Mesendoderm (in vitro differentiated cells): ENCODE measurements at regions not wholly inside any gene's neighbourhood (a gene's known extent, or its start where the extent isn't known, plus 50 kb on each side); places are given as distances from the start of the nearest gene placed in this dataset.

Experiments used
- DNase-seq: peaks from one replicate; pipeline ENCODE4 v3.0.0; 2013
- H2AK5ac ChIP-seq: 2 replicates; pipeline ENCODE4 v1.6.1; 2013; ENCODE audit warnings: low read length, inconsistent platforms
- H2BK120ac ChIP-seq: 2 replicates; pipeline ENCODE4 v1.6.1; 2013; ENCODE audit warnings: low read depth, mild to moderate bottlenecking, low read length, moderate library complexity, mixed read lengths
- H2BK15ac ChIP-seq: replicated peaks from 2 replicates; pipeline ENCODE4 v1.6.1; 2013; ENCODE audit warnings: low read depth, mild to moderate bottlenecking, moderate library complexity
- H2BK5ac ChIP-seq: 2 replicates; pipeline ENCODE4 v1.6.1; 2013; ENCODE audit warnings: low read length, inconsistent platforms
- H3K18ac ChIP-seq: 2 replicates; pipeline ENCODE4 v1.6.1; 2013; ENCODE audit warnings: mild to moderate bottlenecking, low read length, mixed read lengths
- H3K23ac ChIP-seq: one replicate; pipeline ENCODE4 v1.6.1; 2013; ENCODE audit warnings: low read length
- H3K27ac ChIP-seq: 2 replicates; pipeline ENCODE4 v1.5.1; 2013; ENCODE audit warnings: low read depth, mild to moderate bottlenecking, inconsistent platforms, low read length, moderate library complexity
- H3K27me3 ChIP-seq: 2 replicates; pipeline ENCODE4 v1.6.1; 2013; ENCODE audit warnings: low read length, control low read depth, mild to moderate bottlenecking, inconsistent platforms; ENCODE audit not compliant: insufficient read depth, poor library complexity
- H3K36me3 ChIP-seq: 2 replicates; pipeline ENCODE4 v1.6.1; 2013; ENCODE audit warnings: low read length, inconsistent platforms; ENCODE audit not compliant: control insufficient read depth, insufficient read depth
- H3K4ac ChIP-seq: one replicate; pipeline ENCODE4 v1.6.1; 2013; ENCODE audit warnings: low read depth, mild to moderate bottlenecking, low read length, moderate library complexity
- H3K4me1 ChIP-seq: 2 replicates; pipeline ENCODE4 v1.6.1; 2013; ENCODE audit warnings: low read depth, low read length, inconsistent platforms; ENCODE audit not compliant: control insufficient read depth
- H3K4me2 ChIP-seq: 2 replicates; pipeline ENCODE4 v1.6.1; 2013; ENCODE audit warnings: low read length
- H3K4me3 ChIP-seq: 2 replicates; pipeline ENCODE4 v1.5.1; 2013; ENCODE audit warnings: mild to moderate bottlenecking, low read length
- H3K56ac ChIP-seq: one replicate; pipeline ENCODE4 v1.6.1; 2013; ENCODE audit warnings: low read length
- H3K79me1 ChIP-seq: 2 replicates; pipeline ENCODE4 v1.6.1; 2013; ENCODE audit warnings: low read length, inconsistent platforms
- H3K79me2 ChIP-seq: 2 replicates; pipeline ENCODE4 v1.6.1; 2013; ENCODE audit warnings: mild to moderate bottlenecking, low read length; ENCODE audit not compliant: control insufficient read depth, insufficient read depth
- H3K9ac ChIP-seq: 2 replicates; pipeline ENCODE4 v1.6.1; 2013; ENCODE audit warnings: low read length, inconsistent platforms
- H4K5ac ChIP-seq: one replicate; pipeline ENCODE4 v1.6.1; 2013; ENCODE audit warnings: low read length
- H4K8ac ChIP-seq: one replicate; pipeline ENCODE4 v1.6.1; 2013; ENCODE audit warnings: low read depth, mild to moderate bottlenecking, control low read depth, low read length, moderate library complexity
- WGBS: extraction: QIAGEN DNeasy Blood & Tissue Kit; methylation state at CpG from one replicate; pipeline ENCODE4 v1.1.7; 2013; ENCODE audit warnings: low lambda C conversion rate, missing lambda C conversion rate; ENCODE audit not compliant: insufficient coverage; ENCODE audit errors: extremely low coverage; 5-methylcytosine and 5-hydroxymethylcytosine counted together

DNA sequence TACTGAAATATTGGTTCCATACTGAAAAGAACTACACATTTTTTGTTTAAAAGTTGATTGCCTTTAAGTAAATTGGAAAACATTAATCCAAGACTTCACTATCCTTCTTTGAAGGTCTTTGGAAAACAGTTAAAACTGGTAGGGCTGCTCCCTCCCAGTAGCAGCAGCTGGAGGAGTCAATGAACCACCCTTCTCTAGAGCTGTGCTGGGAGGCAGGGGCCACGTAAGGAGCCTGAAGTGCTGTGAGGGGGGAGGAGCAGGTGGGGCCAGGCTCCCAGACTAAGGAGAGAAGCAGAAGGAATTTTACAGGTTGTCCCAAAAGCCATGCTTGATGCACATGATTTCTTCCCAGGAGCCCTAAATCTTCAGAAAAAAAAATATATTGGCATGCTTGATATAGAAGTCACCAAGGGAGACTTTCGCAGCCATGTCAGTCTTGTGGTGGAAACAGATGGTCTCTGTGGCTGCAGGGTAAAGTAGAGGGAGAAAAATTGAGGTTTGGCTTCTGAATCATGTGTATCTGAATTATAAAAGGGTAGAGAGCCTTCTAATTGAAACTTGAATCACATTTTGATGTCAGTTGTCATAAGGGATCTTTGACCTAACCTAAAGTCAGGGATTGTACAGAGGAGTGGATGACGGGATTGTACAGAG, 673.2 kb upstream of the FRG1 start:
- H4K5ac ChIP-seq = no peak overlapping the region
- WGBS = no CpG with 5 or more reads among the region's 3 CpGs

DNA sequence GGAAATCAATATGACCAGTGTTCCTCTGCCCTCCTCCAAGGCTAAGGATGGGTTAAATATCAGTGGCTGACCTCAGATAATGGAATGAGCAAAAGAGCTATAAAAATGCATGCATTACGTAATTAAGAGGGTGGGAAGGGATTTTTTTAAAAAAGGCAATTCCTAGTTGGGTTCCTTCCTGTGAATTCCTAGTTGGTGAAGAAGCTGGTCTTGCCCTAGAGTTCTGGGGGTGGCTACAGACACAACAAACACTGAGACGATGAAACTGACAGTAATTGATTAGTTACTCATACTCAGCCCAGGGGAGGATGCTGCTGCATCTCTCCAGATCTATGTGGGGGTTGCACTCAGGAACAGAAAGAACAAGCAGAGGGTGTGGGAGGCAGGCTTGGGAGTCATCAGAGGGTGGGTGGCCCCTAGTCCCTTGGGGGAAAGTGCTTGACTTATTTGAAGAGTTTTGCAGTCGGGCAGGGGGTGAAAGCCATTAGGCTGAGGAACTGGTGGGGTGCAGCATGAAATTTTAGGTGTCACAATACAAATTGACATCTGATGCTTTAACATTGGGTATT, 662.0 kb upstream of the FRG1 start:
- Histone ChIP-seq H3K4me3 (no peak overlapping the region), H2AK5ac (no peak overlapping the region), H4K5ac (no peak overlapping the region), H4K8ac (no peak overlapping the region), H3K9ac (no peak overlapping the region), H3K36me3 (no peaks in the 10 kb centered on the region), H3K27me3 (no peaks in the 10 kb centered on the region), H3K79me2 (no peaks in the 10 kb centered on the region), H3K79me1 (no peaks in the 10 kb centered on the region), H2BK5ac (no peak overlapping the region), H3K56ac (no peak overlapping the region), H3K27ac (no peak overlapping the region), H3K18ac (no peak overlapping the region), H2BK15ac (no peak overlapping the region), H3K4me2 (no peak overlapping the region), H3K4me1 (no peaks in the 10 kb centered on the region), H2BK120ac (no peak overlapping the region), H3K23ac (no peak overlapping the region), H3K4ac (no peak overlapping the region)
- WGBS = no CpG with 5 or more reads among the region's 3 CpGs
- peak; percentile 21 for DNase-seq

More for the DNA sequence above, 673.2 kb upstream of the FRG1 start:
- no peak overlapping the region for H2BK120ac ChIP-seq
- H3K4me3 ChIP-seq = no peak overlapping the region
- DNase-seq = no peak
- H3K18ac ChIP-seq = no peak overlapping the region
- H3K4me1 ChIP-seq = no peaks in the 10 kb centered on the region
- no peak overlapping the region for H2BK15ac ChIP-seq
- H4K8ac ChIP-seq = no peak overlapping the region
- H2AK5ac ChIP-seq = no peak overlapping the region
- H3K79me1 ChIP-seq = no peaks in the 10 kb centered on the region
- no peak overlapping the region for H3K4ac ChIP-seq
- H3K56ac ChIP-seq = no peak overlapping the region
- no peak overlapping the region for H3K9ac ChIP-seq
- no peak overlapping the region for H3K27ac ChIP-seq
- H3K27me3 ChIP-seq = no peaks in the 10 kb centered on the region
- no peak overlapping the region for H3K23ac ChIP-seq
- H2BK5ac ChIP-seq = no peak overlapping the region
- no peaks in the 10 kb centered on the region for H3K79me2 ChIP-seq
- H3K36me3 ChIP-seq = no peaks in the 10 kb centered on the region
- H3K4me2 ChIP-seq = no peak overlapping the region

DNA sequence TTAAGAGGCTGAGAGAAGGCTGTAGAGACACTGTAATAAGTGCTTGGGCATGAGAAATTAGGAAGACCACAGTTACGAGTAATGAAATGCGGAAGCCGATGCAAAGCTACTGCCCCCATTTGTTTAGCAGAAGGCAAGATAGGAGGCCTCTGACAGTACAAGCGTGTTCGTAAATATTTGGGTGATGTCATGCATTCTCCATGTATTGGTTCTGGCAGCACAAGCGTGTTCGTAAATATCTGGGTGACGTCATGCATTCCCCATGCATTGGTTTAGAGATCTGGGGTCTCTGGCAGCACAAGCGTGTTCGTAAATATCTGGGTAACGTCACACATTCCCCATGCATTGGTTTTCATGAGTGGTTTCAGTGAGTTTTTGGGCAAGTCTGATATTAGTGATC, 661.5 kb upstream of the FRG1 start:
- H2AK5ac ChIP-seq = no peak overlapping the region
- no peaks in the 10 kb centered on the region for H3K27me3 ChIP-seq
- H2BK5ac ChIP-seq = no peak overlapping the region
- no peak overlapping the region for H2BK15ac ChIP-seq
- H3K4me3 ChIP-seq = no peak overlapping the region
- no peak overlapping the region for H4K8ac ChIP-seq
- H3K4ac ChIP-seq = no peak overlapping the region
- no peak overlapping the region for H3K18ac ChIP-seq
- peak; percentile 21 for DNase-seq
- no peak overlapping the region for H3K9ac ChIP-seq
- no CpG with 5 or more reads among the region's 11 CpGs for WGBS
- H4K5ac ChIP-seq = no peak overlapping the region
- H3K23ac ChIP-seq = no peak overlapping the region
- H3K36me3 ChIP-seq = no peaks in the 10 kb centered on the region
- no peaks in the 10 kb centered on the region for H3K79me2 ChIP-seq
- H3K4me2 ChIP-seq = no peak overlapping the region
- H3K27ac ChIP-seq = no peak overlapping the region
- H2BK120ac ChIP-seq = no peak overlapping the region
- H3K79me1 ChIP-seq = no peaks in the 10 kb centered on the region
- H3K4me1 ChIP-seq = no peaks in the 10 kb centered on the region
- no peak overlapping the region for H3K56ac ChIP-seq

DNA sequence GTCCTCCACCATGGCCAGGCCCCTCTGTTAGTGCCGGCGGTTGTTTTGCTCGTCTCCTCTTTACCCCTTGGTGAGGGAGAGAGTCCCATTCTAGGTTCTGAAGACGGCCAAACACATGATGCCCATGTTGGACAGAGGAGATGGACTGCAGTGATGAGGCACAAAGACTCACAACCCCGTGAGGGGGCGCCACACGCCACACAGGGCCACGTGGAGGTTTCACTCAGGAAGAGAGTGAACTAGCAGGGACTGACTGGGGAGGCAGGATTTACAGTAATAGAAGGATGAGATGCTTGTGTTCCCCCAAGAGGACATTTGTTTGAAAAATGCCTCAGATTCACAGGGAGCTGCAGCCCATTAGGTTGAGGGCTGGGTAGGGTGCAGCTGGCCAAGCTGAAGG, 655.3 kb upstream of the FRG1 start:
- no peak overlapping the region for H2AK5ac ChIP-seq
- no peaks in the 10 kb centered on the region for H3K27me3 ChIP-seq
- no peak overlapping the region for H3K27ac ChIP-seq
- H3K56ac ChIP-seq = no peak overlapping the region
- H3K4ac ChIP-seq = no peak overlapping the region
- DNase-seq = peak; percentile 57
- no peaks in the 10 kb centered on the region for H3K36me3 ChIP-seq
- H2BK5ac ChIP-seq = no peak overlapping the region
- H3K4me3 ChIP-seq = no peak overlapping the region
- H2BK120ac ChIP-seq = no peak overlapping the region
- H3K4me1 ChIP-seq = no peaks in the 10 kb centered on the region
- H3K18ac ChIP-seq = no peak overlapping the region
- no peak overlapping the region for H4K5ac ChIP-seq
- H3K79me2 ChIP-seq = no peaks in the 10 kb centered on the region
- no peak overlapping the region for H3K23ac ChIP-seq
- H4K8ac ChIP-seq = no peak overlapping the region
- no peak overlapping the region for H3K4me2 ChIP-seq
- no peak overlapping the region for H2BK15ac ChIP-seq
- no CpG with 5 or more reads among the region's 8 CpGs for WGBS
- no peak overlapping the region for H3K9ac ChIP-seq
- H3K79me1 ChIP-seq = no peaks in the 10 kb centered on the region

DNA sequence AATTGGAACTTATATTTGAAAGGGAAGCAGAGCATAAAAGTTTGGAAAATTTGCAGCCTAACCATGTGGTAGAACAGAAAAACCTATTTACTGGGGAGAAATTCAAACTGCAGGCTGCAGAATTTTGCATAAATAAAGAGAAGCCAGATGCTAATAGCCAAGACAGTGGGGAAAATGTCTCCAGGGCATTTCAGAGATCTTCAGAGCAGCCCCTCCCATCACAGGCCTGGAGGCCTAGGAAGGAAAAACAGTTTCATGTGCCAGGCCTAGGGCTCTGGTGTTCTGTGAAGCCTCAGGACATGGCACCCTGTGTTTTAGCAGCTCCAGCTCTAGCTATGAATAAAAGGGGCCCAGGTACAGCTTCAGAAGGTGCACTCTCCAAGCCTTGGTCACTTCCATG, 648.7 kb upstream of the FRG1 start:
- H3K36me3 ChIP-seq = no peaks in the 10 kb centered on the region
- no peaks in the 10 kb centered on the region for H3K27me3 ChIP-seq
- no peak overlapping the region for H2AK5ac ChIP-seq
- no peak overlapping the region for H3K4me3 ChIP-seq
- H3K18ac ChIP-seq = no peak overlapping the region
- H3K4me2 ChIP-seq = no peak overlapping the region
- no peak overlapping the region for H3K56ac ChIP-seq
- no peak overlapping the region for H3K9ac ChIP-seq
- no peak for DNase-seq
- H3K79me1 ChIP-seq = no peaks in the 10 kb centered on the region
- H3K23ac ChIP-seq = no peak overlapping the region
- H3K79me2 ChIP-seq = no peaks in the 10 kb centered on the region
- no peak overlapping the region for H2BK15ac ChIP-seq
- H3K4me1 ChIP-seq = no peaks in the 10 kb centered on the region
- H4K5ac ChIP-seq = no peak overlapping the region
- no peak overlapping the region for H2BK120ac ChIP-seq
- no peak overlapping the region for H2BK5ac ChIP-seq
- H3K4ac ChIP-seq = no peak overlapping the region
- no peak overlapping the region for H3K27ac ChIP-seq
- no peak overlapping the region for H4K8ac ChIP-seq

DNA sequence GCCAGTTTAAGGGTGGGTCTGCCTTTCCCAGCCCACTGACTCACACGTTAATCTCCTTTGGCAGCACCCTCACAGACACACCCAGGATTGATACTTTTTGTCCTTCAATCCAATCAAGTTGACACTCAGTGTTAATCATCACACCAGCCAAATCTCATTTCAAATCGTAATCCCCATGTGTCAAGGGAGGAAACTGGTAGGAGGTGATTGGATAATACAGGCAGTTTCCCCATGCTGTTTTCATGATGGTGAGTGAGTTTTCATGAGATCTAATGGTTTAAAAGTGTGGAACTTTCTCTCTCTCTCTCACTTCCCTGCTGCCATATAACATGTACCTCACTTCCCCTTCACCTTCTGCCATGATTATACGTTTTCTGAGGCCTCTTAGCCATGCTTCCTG, 647.2 kb upstream of the FRG1 start:
- Histone ChIP-seq H3K79me2 (no peaks in the 10 kb centered on the region), H4K5ac (no peak overlapping the region), H3K18ac (no peak overlapping the region), H3K79me1 (no peaks in the 10 kb centered on the region), H2BK120ac (no peak overlapping the region), H2BK5ac (no peak overlapping the region), H3K4ac (no peak overlapping the region), H3K27ac (no peak overlapping the region), H3K36me3 (no peaks in the 10 kb centered on the region), H3K4me3 (no peak overlapping the region), H3K4me1 (no peaks in the 10 kb centered on the region), H2AK5ac (no peak overlapping the region), H2BK15ac (no peak overlapping the region), H3K4me2 (no peak overlapping the region), H3K56ac (no peak overlapping the region), H4K8ac (no peak overlapping the region), H3K27me3 (no peaks in the 10 kb centered on the region), H3K9ac (no peak overlapping the region), H3K23ac (no peak overlapping the region)
- no CpG with 5 or more reads among the region's 3 CpGs for WGBS
- peak; percentile 45 for DNase-seq
